WTC11 (cell line): ENCODE measurements at regions not wholly inside any gene's neighbourhood (a gene's known extent, or its start where the extent isn't known, plus 50 kb on each side); places are given as distances from the start of the nearest gene placed in this dataset.

Experiments
- CREB1 ChIP-seq: sonication (generic); formaldehyde crosslinking; IDR thresholded peaks from 2 replicates; pipeline ENCODE4 v1.8.0; 2023; ENCODE audit warnings: mild to moderate bottlenecking, missing genetic modification reagents
- CREM ChIP-seq: sonication (generic); formaldehyde crosslinking; IDR thresholded peaks from 2 replicates; pipeline ENCODE4 v1.8.1; 2022; ENCODE audit warnings: mild to moderate bottlenecking, missing genetic modification reagents, moderate library complexity
- EMX1 ChIP-seq: fragments of 250-450 bp; sonication (Bioruptor Pico); IDR thresholded peaks from 2 replicates; pipeline ENCODE4 v1.8.0; 2021; ENCODE audit warnings: mild to moderate bottlenecking
- ETV6 ChIP-seq: sonication (generic); formaldehyde crosslinking; IDR thresholded peaks from 2 replicates; pipeline ENCODE4 v1.8.1; 2022; ENCODE audit warnings: mild to moderate bottlenecking, missing genetic modification reagents
- NFE2L1 ChIP-seq: sonication (generic); formaldehyde crosslinking; IDR thresholded peaks from 2 replicates; pipeline ENCODE4 v1.8.1; 2023; ENCODE audit warnings: missing genetic modification reagents
- NR2C2 ChIP-seq: sonication (generic); formaldehyde crosslinking; IDR thresholded peaks from 2 replicates; pipeline ENCODE4 v1.8.0; 2022; ENCODE audit warnings: mild to moderate bottlenecking, missing genetic modification reagents
- ZNF121 ChIP-seq: sonication (generic); formaldehyde crosslinking; IDR thresholded peaks from 2 replicates; pipeline ENCODE4 v1.8.0; 2023; ENCODE audit warnings: missing genetic modification reagents
- TF ChIP-seq, protein P1 (sequence below): fragments of 200-600 bp; IDR thresholded peaks from 2 replicates; pipeline ENCODE4 v1.8.0; 2022; ENCODE audit warnings: antibody characterized with exemption
- TF ChIP-seq, protein P2 (sequence below): sonication (generic); formaldehyde crosslinking; IDR thresholded peaks from 2 replicates; pipeline ENCODE4 v1.8.1; 2023; ENCODE audit warnings: mild to moderate bottlenecking, missing genetic modification reagents, moderate library complexity
- TF ChIP-seq, protein P3 (sequence below): sonication (generic); formaldehyde crosslinking; conservative IDR thresholded peaks from 2 replicates; pipeline ENCODE4 v1.8.1; 2022; ENCODE audit warnings: mild to moderate bottlenecking, missing genetic modification reagents
- TF ChIP-seq, protein P4 (sequence below): sonication (generic); formaldehyde crosslinking; IDR thresholded peaks from 2 replicates; pipeline ENCODE4 v1.8.0; 2022; ENCODE audit warnings: mild to moderate bottlenecking, missing genetic modification reagents
- TF ChIP-seq, protein P5 (sequence below): sonication (generic); formaldehyde crosslinking; IDR thresholded peaks from 2 replicates; pipeline ENCODE4 v1.8.1; 2023; ENCODE audit warnings: mild to moderate bottlenecking, moderate library complexity, missing genetic modification reagents
- TF ChIP-seq, protein P6 (sequence below): sonication (generic); formaldehyde crosslinking; IDR thresholded peaks from 2 replicates; pipeline ENCODE4 v1.8.1; 2023; ENCODE audit warnings: mild to moderate bottlenecking, missing genetic modification reagents

DNA sequence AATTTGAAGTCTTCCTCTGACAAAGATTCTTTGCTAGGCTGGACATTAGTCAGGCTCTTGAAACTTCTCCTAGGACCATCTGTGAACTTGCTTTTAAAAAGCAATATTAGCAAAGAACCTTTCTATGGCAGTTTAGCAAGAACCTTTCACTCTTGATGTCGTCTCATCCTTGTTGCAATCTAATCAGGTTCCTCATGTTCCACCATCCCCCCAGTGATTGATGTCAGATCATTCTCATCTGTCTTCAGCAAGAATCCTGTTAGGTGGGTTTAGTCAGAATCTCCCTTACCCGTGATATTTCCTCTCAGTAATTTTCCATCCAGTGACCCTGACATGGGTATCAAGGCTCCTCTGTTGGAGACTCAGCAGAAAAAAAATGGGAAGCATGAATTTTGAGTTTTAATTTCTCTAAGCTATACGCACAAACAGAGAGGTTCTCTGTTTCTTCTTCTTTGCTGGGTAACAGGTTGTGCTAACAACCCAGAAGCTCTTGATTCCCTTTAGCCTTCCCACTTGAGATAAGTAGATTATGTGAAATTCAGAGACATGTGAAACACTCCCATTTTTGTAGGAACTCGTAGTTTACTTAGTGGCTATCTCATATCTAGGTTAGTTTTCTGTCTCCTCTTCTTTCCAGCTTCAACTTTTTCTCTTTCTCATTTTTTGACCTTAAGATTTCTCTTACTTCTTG, 507.4 kb downstream of the C4orf33 start:
- TF ChIP-seq ETV6 (CRISPR knock-in tag) (no peak), NR2C2 (CRISPR knock-in tag) (no peak), CREB1 (no peak), ZNF121 (no peak), CREM (CRISPR knock-in tag) (no peak), NFE2L1 (no peak), EMX1 (CRISPR knock-in tag) (no peak)
- TF ChIP-seq, protein P1, sequence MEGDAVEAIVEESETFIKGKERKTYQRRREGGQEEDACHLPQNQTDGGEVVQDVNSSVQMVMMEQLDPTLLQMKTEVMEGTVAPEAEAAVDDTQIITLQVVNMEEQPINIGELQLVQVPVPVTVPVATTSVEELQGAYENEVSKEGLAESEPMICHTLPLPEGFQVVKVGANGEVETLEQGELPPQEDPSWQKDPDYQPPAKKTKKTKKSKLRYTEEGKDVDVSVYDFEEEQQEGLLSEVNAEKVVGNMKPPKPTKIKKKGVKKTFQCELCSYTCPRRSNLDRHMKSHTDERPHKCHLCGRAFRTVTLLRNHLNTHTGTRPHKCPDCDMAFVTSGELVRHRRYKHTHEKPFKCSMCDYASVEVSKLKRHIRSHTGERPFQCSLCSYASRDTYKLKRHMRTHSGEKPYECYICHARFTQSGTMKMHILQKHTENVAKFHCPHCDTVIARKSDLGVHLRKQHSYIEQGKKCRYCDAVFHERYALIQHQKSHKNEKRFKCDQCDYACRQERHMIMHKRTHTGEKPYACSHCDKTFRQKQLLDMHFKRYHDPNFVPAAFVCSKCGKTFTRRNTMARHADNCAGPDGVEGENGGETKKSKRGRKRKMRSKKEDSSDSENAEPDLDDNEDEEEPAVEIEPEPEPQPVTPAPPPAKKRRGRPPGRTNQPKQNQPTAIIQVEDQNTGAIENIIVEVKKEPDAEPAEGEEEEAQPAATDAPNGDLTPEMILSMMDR = no peak
- TF ChIP-seq, protein P2, sequence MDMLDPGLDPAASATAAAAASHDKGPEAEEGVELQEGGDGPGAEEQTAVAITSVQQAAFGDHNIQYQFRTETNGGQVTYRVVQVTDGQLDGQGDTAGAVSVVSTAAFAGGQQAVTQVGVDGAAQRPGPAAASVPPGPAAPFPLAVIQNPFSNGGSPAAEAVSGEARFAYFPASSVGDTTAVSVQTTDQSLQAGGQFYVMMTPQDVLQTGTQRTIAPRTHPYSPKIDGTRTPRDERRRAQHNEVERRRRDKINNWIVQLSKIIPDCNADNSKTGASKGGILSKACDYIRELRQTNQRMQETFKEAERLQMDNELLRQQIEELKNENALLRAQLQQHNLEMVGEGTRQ (CRISPR knock-in tag) = no peak
- TF ChIP-seq, protein P3, sequence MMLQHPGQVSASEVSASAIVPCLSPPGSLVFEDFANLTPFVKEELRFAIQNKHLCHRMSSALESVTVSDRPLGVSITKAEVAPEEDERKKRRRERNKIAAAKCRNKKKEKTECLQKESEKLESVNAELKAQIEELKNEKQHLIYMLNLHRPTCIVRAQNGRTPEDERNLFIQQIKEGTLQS (CRISPR knock-in tag) = no peak
- TF ChIP-seq, protein P4, sequence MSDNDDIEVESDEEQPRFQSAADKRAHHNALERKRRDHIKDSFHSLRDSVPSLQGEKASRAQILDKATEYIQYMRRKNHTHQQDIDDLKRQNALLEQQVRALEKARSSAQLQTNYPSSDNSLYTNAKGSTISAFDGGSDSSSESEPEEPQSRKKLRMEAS = no peak
- TF ChIP-seq, protein P5, sequence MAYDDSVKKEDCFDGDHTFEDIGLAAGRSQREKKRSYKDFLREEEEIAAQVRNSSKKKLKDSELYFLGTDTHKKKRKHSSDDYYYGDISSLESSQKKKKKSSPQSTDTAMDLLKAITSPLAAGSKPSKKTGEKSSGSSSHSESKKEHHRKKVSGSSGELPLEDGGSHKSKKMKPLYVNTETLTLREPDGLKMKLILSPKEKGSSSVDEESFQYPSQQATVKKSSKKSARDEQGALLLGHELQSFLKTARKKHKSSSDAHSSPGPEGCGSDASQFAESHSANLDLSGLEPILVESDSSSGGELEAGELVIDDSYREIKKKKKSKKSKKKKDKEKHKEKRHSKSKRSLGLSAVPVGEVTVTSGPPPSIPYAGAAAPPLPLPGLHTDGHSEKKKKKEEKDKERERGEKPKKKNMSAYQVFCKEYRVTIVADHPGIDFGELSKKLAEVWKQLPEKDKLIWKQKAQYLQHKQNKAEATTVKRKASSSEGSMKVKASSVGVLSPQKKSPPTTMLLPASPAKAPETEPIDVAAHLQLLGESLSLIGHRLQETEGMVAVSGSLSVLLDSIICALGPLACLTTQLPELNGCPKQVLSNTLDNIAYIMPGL (CRISPR knock-in tag) = no peak
- TF ChIP-seq, protein P6, sequence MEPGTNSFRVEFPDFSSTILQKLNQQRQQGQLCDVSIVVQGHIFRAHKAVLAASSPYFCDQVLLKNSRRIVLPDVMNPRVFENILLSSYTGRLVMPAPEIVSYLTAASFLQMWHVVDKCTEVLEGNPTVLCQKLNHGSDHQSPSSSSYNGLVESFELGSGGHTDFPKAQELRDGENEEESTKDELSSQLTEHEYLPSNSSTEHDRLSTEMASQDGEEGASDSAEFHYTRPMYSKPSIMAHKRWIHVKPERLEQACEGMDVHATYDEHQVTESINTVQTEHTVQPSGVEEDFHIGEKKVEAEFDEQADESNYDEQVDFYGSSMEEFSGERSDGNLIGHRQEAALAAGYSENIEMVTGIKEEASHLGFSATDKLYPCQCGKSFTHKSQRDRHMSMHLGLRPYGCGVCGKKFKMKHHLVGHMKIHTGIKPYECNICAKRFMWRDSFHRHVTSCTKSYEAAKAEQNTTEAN (CRISPR knock-in tag) = no peak
